ENCODE measurements at regions not wholly inside any gene's neighbourhood (a gene's known extent, or its start where the extent isn't known, plus 50 kb on each side); places are given as distances from the start of the nearest gene placed in this dataset.
"Not testable (repeated sequence)": the region's sequence is repeated elsewhere in the genome, so short reads cannot be mapped to it uniquely, and the experiment has no call there.

- DNase-seq, result no peak
These were observed 122.2 kb upstream of the TACR1 start for GRCh38 chr2:75321599-75321922.

- DNase-seq, result no peak
These were observed 121.7 kb upstream of the TACR1 start for GRCh38 chr2:75320898-75321598.

DNA sequence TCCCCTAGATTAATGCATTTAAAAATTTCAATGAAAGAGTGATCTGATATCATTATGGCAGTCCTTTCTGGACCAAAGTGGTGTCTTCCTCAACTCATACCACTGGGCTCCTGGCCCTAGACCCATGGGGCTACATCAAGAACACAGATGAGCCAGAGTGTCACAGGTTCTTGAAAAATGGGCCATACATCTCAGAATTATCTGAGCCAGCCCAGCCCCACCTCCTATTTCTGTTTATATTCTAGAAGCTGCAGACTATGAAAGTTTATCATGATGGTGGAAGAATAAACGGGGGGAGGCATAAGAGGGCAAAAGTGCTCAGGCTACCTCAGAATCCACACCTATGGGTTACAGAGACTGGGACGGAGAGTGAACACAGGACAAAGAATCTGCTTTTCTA lies 120.6 kb upstream of the TACR1 start:
- no peak for DNase-seq

GRCh38 chr2:75317802-75318201 lies 118.5 kb upstream of the TACR1 start:
- DNase-seq, result no peak

DNA sequence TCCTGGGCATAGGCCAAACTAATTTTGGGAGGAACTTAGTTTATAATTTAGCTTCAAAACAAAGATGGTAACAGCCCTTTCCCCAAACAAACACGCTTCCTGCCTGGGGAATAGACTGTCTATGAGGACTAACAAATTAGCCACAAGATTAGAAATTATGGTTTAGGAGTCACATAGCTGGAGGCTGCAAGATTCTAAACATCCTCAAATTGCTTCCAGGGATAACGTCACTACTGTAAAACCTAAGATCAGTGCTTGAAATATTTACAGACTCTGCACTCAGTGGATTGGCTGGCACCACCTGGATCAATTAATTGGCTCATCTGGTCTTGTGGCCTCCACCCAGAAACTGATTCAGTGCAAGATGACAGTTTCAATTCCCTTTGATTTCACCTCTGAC lies 118.0 kb upstream of the TACR1 start:
- DNase-seq, result no peak

- no peak for DNase-seq
These were observed 116.1 kb upstream of the TACR1 start for GRCh38 chr2:75315436-75315835.

- DNase-seq, result peak in 1 of 2 donors; percentile 32
These were observed 112.7 kb upstream of the TACR1 start for GRCh38 chr2:75311993-75312392.

GRCh38 chr2:75311521-75311920 lies 112.2 kb upstream of the TACR1 start:
- no peak for DNase-seq

- DNase-seq, result no peak
These were observed 111.6 kb upstream of the TACR1 start for GRCh38 chr2:75310876-75311275.

GRCh38 chr2:75309596-75310463 lies 110.5 kb upstream of the TACR1 start:
- no peak for DNase-seq

DNA sequence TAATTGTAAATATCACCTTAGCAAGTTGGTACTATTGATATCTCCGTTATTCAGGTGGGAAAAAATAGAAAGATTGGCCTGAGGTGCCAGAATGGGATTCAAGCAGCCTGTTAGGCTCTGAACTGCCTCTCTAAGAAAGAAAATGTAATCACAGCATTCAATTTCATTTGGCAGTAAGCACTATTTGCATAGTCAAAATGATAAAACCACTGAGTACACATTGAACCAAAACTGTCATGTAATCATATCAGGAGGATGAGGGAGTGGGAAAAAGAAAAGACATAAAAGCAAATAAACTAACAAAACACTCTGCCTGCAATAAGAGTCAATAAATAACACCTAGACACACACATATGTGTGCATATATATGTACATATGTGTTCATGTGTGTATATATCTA lies 103.9 kb upstream of the TACR1 start:
- no peak for DNase-seq

GRCh38 chr2:75294362-75294761 lies 95.0 kb upstream of the TACR1 start:
- DNase-seq, result no peak

GRCh38 chr2:75292826-75293225 lies 93.5 kb upstream of the TACR1 start:
- DNase-seq, result no peak

GRCh38 chr2:75290600-75291150 lies 91.4 kb upstream of the TACR1 start:
- DNase-seq, result no peak

GRCh38 chr2:75289771-75290170 lies 90.5 kb upstream of the TACR1 start:
- no peak for DNase-seq

DNA sequence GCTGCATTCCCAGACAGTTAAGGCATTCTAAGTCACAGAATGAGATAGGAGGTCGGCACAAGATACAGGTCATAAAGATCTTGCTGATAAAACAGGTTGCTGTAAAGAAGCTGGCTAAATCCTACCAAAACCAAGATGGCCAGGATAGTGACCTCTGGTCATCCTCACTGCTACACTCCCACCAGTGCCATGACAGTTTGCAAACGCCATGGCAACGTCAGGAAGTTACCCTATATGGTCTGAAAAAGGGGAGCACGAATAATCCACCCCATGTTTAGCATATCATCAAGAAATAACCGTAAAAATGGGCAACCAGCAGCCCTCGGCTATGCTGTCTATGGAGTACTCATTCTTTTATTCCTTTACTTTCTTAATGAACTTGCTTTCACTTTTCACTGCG lies 89.9 kb upstream of the TACR1 start:
- DNase-seq, result not testable (repeated sequence)

DNA sequence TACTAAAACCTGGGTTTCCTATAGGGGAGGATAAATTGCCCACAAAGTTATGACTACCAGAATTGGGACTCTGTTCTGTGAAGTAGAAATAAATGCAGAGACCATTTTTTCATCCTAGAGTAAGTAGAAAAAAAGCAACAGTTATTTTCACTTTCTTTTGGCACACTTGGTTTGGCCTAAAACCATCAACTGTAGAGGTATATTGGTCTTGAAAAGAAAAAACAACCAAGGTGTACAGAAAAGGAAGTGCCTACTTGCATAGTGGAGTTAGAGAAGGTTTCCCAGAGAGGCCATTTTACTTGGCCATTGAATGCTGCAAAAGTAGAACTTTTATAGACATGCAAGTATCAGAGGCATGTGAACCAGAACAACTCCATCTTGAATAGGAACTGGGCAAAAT lies 89.4 kb upstream of the TACR1 start:
- DNase-seq, result no peak

- no peak for DNase-seq
These were observed 88.5 kb upstream of the TACR1 start for GRCh38 chr2:75287624-75288316.

GRCh38 chr2:75284345-75284744 lies 85.0 kb upstream of the TACR1 start:
- DNase-seq, result no peak

- DNase-seq, result no peak
These were observed 79.6 kb upstream of the TACR1 start for GRCh38 chr2:75278821-75279379.

DNA sequence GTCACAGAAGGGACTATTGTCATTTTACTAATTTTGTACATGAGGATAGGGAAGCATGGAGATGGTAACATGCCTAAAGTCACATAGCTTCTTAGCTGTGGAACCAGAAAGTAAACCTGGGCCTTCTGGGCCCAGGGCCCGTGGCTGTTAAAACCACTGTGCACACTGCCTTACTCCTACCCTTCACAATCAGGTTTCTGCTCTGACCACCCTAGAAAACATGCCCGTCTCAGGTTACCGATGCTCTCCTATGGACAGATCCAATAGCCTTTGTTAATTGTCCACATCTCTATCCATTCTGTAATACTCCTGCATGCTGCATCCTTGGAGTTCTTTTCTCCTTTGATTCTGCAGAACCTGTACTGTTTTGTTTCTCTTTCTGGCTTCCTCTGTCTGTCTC lies 79.0 kb upstream of the TACR1 start:
- DNase-seq, result no peak

- DNase-seq, result no peak
These were observed 77.8 kb upstream of the TACR1 start for GRCh38 chr2:75277111-75277510.

All from CD4-positive, alpha-beta T cell treated with Interleukin-1 beta for 1 hour (primary cell).